ENCODE measurements at regions not wholly inside any gene's neighbourhood (a gene's known extent, or its start where the extent isn't known, plus 50 kb on each side); places are given as distances from the start of the nearest gene placed in this dataset.

DNA sequence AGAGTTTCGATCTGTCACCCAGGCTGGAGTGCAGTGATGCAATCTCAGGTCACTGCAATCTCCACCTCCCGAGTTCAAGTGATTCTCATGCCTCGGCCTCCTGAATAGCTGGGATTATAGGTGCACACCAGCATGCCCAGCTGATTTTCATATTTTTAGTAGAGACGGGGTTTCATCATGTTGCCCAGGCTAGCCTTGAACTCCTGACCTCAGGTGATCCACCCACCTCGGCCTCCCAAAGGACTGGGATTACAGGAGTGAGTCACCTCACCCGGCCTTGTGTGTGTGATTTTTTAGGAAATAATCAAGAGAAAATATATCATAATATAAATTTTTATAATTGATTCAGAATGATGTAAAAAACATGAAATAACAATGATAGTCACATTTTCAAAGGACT is 1231.4 kb downstream of the GALC start (continued):
- TF ChIP-seq, protein P1, sequence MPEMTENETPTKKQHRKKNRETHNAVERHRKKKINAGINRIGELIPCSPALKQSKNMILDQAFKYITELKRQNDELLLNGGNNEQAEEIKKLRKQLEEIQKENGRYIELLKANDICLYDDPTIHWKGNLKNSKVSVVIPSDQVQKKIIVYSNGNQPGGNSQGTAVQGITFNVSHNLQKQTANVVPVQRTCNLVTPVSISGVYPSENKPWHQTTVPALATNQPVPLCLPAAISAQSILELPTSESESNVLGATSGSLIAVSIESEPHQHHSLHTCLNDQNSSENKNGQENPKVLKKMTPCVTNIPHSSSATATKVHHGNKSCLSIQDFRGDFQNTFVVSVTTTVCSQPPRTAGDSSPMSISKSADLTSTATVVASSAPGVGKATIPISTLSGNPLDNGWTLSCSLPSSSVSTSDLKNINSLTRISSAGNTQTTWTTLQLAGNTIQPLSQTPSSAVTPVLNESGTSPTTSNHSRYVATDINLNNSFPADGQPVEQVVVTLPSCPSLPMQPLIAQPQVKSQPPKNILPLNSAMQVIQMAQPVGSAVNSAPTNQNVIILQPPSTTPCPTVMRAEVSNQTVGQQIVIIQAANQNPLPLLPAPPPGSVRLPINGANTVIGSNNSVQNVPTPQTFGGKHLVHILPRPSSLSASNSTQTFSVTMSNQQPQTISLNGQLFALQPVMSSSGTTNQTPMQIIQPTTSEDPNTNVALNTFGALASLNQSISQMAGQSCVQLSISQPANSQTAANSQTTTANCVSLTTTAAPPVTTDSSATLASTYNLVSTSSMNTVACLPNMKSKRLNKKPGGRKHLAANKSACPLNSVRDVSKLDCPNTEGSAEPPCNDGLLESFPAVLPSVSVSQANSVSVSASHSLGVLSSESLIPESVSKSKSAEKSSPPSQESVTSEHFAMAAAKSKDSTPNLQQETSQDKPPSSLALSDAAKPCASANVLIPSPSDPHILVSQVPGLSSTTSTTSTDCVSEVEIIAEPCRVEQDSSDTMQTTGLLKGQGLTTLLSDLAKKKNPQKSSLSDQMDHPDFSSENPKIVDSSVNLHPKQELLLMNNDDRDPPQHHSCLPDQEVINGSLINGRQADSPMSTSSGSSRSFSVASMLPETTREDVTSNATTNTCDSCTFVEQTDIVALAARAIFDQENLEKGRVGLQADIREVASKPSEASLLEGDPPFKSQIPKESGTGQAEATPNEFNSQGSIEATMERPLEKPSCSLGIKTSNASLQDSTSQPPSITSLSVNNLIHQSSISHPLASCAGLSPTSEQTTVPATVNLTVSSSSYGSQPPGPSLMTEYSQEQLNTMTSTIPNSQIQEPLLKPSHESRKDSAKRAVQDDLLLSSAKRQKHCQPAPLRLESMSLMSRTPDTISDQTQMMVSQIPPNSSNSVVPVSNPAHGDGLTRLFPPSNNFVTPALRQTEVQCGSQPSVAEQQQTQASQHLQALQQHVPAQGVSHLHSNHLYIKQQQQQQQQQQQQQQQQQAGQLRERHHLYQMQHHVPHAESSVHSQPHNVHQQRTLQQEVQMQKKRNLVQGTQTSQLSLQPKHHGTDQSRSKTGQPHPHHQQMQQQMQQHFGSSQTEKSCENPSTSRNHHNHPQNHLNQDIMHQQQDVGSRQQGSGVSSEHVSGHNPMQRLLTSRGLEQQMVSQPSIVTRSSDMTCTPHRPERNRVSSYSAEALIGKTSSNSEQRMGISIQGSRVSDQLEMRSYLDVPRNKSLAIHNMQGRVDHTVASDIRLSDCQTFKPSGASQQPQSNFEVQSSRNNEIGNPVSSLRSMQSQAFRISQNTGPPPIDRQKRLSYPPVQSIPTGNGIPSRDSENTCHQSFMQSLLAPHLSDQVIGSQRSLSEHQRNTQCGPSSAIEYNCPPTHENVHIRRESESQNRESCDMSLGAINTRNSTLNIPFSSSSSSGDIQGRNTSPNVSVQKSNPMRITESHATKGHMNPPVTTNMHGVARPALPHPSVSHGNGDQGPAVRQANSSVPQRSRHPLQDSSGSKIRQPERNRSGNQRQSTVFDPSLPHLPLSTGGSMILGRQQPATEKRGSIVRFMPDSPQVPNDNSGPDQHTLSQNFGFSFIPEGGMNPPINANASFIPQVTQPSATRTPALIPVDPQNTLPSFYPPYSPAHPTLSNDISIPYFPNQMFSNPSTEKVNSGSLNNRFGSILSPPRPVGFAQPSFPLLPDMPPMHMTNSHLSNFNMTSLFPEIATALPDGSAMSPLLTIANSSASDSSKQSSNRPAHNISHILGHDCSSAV (CRISPR knock-in tag; IDR thresholded peaks at IDR 0.05; ENCODE audit: borderline replicate concordance), result no peak
- TF ChIP-seq, protein P2, sequence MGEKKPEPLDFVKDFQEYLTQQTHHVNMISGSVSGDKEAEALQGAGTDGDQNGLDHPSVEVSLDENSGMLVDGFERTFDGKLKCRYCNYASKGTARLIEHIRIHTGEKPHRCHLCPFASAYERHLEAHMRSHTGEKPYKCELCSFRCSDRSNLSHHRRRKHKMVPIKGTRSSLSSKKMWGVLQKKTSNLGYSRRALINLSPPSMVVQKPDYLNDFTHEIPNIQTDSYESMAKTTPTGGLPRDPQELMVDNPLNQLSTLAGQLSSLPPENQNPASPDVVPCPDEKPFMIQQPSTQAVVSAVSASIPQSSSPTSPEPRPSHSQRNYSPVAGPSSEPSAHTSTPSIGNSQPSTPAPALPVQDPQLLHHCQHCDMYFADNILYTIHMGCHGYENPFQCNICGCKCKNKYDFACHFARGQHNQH (CRISPR knock-in tag; IDR thresholded peaks at IDR 0.05), result no peak
- TF ChIP-seq, protein P3, sequence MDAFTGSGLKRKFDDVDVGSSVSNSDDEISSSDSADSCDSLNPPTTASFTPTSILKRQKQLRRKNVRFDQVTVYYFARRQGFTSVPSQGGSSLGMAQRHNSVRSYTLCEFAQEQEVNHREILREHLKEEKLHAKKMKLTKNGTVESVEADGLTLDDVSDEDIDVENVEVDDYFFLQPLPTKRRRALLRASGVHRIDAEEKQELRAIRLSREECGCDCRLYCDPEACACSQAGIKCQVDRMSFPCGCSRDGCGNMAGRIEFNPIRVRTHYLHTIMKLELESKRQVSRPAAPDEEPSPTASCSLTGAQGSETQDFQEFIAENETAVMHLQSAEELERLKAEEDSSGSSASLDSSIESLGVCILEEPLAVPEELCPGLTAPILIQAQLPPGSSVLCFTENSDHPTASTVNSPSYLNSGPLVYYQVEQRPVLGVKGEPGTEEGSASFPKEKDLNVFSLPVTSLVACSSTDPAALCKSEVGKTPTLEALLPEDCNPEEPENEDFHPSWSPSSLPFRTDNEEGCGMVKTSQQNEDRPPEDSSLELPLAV (CRISPR knock-in tag; conservative IDR thresholded peaks at IDR 0.05; ENCODE audit: low read depth), result no peak
- TF ChIP-seq ATRX (CRISPR knock-in tag; IDR thresholded peaks at IDR 0.05; ENCODE audit: borderline replicate concordance) (no peak), ZMAT3 (CRISPR knock-in tag; conservative IDR thresholded peaks at IDR 0.05) (no peak), ZFP36L2 (CRISPR knock-in tag; IDR thresholded peaks at IDR 0.05) (no peak), SYNCRIP (IDR thresholded peaks at IDR 0.05; ENCODE audit: insufficient read depth, low read depth, low read length) (no peak), NKX3-1 (CRISPR knock-in tag; IDR thresholded peaks at IDR 0.05) (no peak), CEBPB (IDR thresholded peaks at IDR 0.05; ENCODE audit: borderline replicate concordance, low read depth, low read length) (peak; percentile 15; the same call in 1 of the 2 replicates), DR1 (CRISPR knock-in tag; IDR thresholded peaks at IDR 0.05) (no peak), TGIF2 (CRISPR knock-in tag; IDR thresholded peaks at IDR 0.05) (no peak), SP140L (CRISPR knock-in tag; IDR thresholded peaks at IDR 0.05; ENCODE audit: borderline replicate concordance) (no peak)
- TF ChIP-seq, protein P4, sequence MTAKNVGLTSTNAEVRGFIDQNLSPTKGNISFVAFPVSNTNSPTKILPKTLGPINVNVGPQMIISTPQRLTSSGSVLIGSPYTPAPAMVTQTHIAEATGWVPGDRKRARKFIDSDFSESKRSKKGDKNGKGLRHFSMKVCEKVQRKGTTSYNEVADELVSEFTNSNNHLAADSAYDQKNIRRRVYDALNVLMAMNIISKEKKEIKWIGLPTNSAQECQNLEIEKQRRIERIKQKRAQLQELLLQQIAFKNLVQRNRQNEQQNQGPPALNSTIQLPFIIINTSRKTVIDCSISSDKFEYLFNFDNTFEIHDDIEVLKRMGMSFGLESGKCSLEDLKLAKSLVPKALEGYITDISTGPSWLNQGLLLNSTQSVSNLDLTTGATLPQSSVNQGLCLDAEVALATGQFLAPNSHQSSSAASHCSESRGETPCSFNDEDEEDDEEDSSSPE (CRISPR knock-in tag; IDR thresholded peaks at IDR 0.05), result no peak
- TF ChIP-seq, protein P5, sequence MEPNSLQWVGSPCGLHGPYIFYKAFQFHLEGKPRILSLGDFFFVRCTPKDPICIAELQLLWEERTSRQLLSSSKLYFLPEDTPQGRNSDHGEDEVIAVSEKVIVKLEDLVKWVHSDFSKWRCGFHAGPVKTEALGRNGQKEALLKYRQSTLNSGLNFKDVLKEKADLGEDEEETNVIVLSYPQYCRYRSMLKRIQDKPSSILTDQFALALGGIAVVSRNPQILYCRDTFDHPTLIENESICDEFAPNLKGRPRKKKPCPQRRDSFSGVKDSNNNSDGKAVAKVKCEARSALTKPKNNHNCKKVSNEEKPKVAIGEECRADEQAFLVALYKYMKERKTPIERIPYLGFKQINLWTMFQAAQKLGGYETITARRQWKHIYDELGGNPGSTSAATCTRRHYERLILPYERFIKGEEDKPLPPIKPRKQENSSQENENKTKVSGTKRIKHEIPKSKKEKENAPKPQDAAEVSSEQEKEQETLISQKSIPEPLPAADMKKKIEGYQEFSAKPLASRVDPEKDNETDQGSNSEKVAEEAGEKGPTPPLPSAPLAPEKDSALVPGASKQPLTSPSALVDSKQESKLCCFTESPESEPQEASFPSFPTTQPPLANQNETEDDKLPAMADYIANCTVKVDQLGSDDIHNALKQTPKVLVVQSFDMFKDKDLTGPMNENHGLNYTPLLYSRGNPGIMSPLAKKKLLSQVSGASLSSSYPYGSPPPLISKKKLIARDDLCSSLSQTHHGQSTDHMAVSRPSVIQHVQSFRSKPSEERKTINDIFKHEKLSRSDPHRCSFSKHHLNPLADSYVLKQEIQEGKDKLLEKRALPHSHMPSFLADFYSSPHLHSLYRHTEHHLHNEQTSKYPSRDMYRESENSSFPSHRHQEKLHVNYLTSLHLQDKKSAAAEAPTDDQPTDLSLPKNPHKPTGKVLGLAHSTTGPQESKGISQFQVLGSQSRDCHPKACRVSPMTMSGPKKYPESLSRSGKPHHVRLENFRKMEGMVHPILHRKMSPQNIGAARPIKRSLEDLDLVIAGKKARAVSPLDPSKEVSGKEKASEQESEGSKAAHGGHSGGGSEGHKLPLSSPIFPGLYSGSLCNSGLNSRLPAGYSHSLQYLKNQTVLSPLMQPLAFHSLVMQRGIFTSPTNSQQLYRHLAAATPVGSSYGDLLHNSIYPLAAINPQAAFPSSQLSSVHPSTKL (CRISPR knock-in tag; IDR thresholded peaks at IDR 0.05), result peak; percentile 52; the same call in 1 of the 2 replicates
